ENCODE measurements at regions not wholly inside any gene's neighbourhood (a gene's known extent, or its start where the extent isn't known, plus 50 kb on each side); places are given as distances from the start of the nearest gene placed in this dataset.

GRCh38 chr6:105626295-105627158 is 223.6 kb upstream of the PREP start:
- TF ChIP-seq POLR2A (IDR thresholded peaks at IDR 0.05; ENCODE audit: low read depth, low read length) (no peak), POLR2AphosphoS5 (IDR thresholded peaks at IDR 0.05; ENCODE audit: low read depth, low read length) (no peak), TAF1 (IDR thresholded peaks at IDR 0.05; ENCODE audit: borderline replicate concordance, low read depth, low read length) (no peak)
- no peak for FAIRE-seq
- DNase-seq (ENCODE audit: insufficient read length) = no peak

GRCh38 chr6:105624021-105624420 is 221.1 kb upstream of the PREP start:
- no peak for FAIRE-seq

GRCh38 chr6:105622226-105622625 is 219.3 kb upstream of the PREP start:
- TF ChIP-seq POLR2AphosphoS5 (IDR thresholded peaks at IDR 0.05; ENCODE audit: low read depth, low read length) (no peak), POLR2A (IDR thresholded peaks at IDR 0.05; ENCODE audit: low read depth, low read length) (no peak), TAF1 (IDR thresholded peaks at IDR 0.05; ENCODE audit: borderline replicate concordance, low read depth, low read length) (no peak)
- no peak for FAIRE-seq

More at GRCh38 chr6:105624021-105624420, 221.1 kb upstream of the PREP start:
- no peak for DNase-seq (ENCODE audit: insufficient read length)
- TF ChIP-seq TAF1 (IDR thresholded peaks at IDR 0.05; ENCODE audit: borderline replicate concordance, low read depth, low read length) (no peak), POLR2A (IDR thresholded peaks at IDR 0.05; ENCODE audit: low read depth, low read length) (no peak), POLR2AphosphoS5 (IDR thresholded peaks at IDR 0.05; ENCODE audit: low read depth, low read length) (no peak)

GRCh38 chr6:105621564-105622175 is 218.8 kb upstream of the PREP start:
- TF ChIP-seq POLR2AphosphoS5 (IDR thresholded peaks at IDR 0.05; ENCODE audit: low read depth, low read length) = no peak
- TF ChIP-seq POLR2A (IDR thresholded peaks at IDR 0.05; ENCODE audit: low read depth, low read length) = no peak
- no peak for TF ChIP-seq TAF1 (IDR thresholded peaks at IDR 0.05; ENCODE audit: borderline replicate concordance, low read depth, low read length)
- peak; percentile 36 for FAIRE-seq

More at GRCh38 chr6:105622226-105622625, 219.3 kb upstream of the PREP start:
- no peak for DNase-seq (ENCODE audit: insufficient read length)

GRCh38 chr6:105620878-105621277 is 218.0 kb upstream of the PREP start:
- FAIRE-seq (no peak), DNase-seq (ENCODE audit: insufficient read length) (no peak)
- TF ChIP-seq POLR2AphosphoS5 (IDR thresholded peaks at IDR 0.05; ENCODE audit: low read depth, low read length) (no peak), POLR2A (IDR thresholded peaks at IDR 0.05; ENCODE audit: low read depth, low read length) (no peak), TAF1 (IDR thresholded peaks at IDR 0.05; ENCODE audit: borderline replicate concordance, low read depth, low read length) (no peak)

More at GRCh38 chr6:105621564-105622175, 218.8 kb upstream of the PREP start:
- DNase-seq (ENCODE audit: insufficient read length) = no peak

- TF ChIP-seq POLR2A (IDR thresholded peaks at IDR 0.05; ENCODE audit: low read depth, low read length) (no peak), POLR2AphosphoS5 (IDR thresholded peaks at IDR 0.05; ENCODE audit: low read depth, low read length) (no peak), TAF1 (IDR thresholded peaks at IDR 0.05; ENCODE audit: borderline replicate concordance, low read depth, low read length) (no peak)
- FAIRE-seq (no peak), DNase-seq (ENCODE audit: insufficient read length) (no peak)
Measured at GRCh38 chr6:105619971-105620741, 217.3 kb upstream of the PREP start.

GRCh38 chr6:105618247-105618646 is 215.4 kb upstream of the PREP start:
- FAIRE-seq (no peak), DNase-seq (ENCODE audit: insufficient read length) (no peak)
- no peak for TF ChIP-seq POLR2A (IDR thresholded peaks at IDR 0.05; ENCODE audit: low read depth, low read length)
- TF ChIP-seq POLR2AphosphoS5 (IDR thresholded peaks at IDR 0.05; ENCODE audit: low read depth, low read length) = no peak
- no peak for TF ChIP-seq TAF1 (IDR thresholded peaks at IDR 0.05; ENCODE audit: borderline replicate concordance, low read depth, low read length)

- DNase-seq (ENCODE audit: insufficient read length) (no peak), FAIRE-seq (peak; percentile 51)
- TF ChIP-seq POLR2A (IDR thresholded peaks at IDR 0.05; ENCODE audit: low read depth, low read length) (no peak), POLR2AphosphoS5 (IDR thresholded peaks at IDR 0.05; ENCODE audit: low read depth, low read length) (no peak), TAF1 (IDR thresholded peaks at IDR 0.05; ENCODE audit: borderline replicate concordance, low read depth, low read length) (no peak)
Measured at GRCh38 chr6:105616521-105616920, 213.6 kb upstream of the PREP start.

- DNase-seq (ENCODE audit: insufficient read length) = no peak
- no peak for TF ChIP-seq TAF1 (IDR thresholded peaks at IDR 0.05; ENCODE audit: borderline replicate concordance, low read depth, low read length)
- TF ChIP-seq POLR2A (IDR thresholded peaks at IDR 0.05; ENCODE audit: low read depth, low read length) = no peak
- TF ChIP-seq POLR2AphosphoS5 (IDR thresholded peaks at IDR 0.05; ENCODE audit: low read depth, low read length) = no peak
- no peak for FAIRE-seq
Measured at GRCh38 chr6:105611606-105612005, 208.7 kb upstream of the PREP start.

- no peak for TF ChIP-seq POLR2A (IDR thresholded peaks at IDR 0.05; ENCODE audit: low read depth, low read length)
- DNase-seq (ENCODE audit: insufficient read length) (no peak), FAIRE-seq (no peak)
Measured at GRCh38 chr6:105609375-105609991, 206.6 kb upstream of the PREP start.

All from GM12892 (cell line).